WTC11 (cell line): ENCODE measurements at regions not wholly inside any gene's neighbourhood (a gene's known extent, or its start where the extent isn't known, plus 50 kb on each side); places are given as distances from the start of the nearest gene placed in this dataset.

Experiments used
- ATF1 ChIP-seq: sonication (generic); formaldehyde crosslinking; IDR thresholded peaks from 2 replicates; pipeline ENCODE4 v1.8.1; 2023; ENCODE audit warnings: mild to moderate bottlenecking, moderate library complexity, missing genetic modification reagents
- CREB1 ChIP-seq: sonication (generic); formaldehyde crosslinking; IDR thresholded peaks from 2 replicates; pipeline ENCODE4 v1.8.0; 2023; ENCODE audit warnings: mild to moderate bottlenecking, missing genetic modification reagents
- CTCF ChIP-seq: fragments of 200-600 bp; IDR thresholded peaks from 2 replicates; pipeline ENCODE4 v1.8.0; 2022; ENCODE audit warnings: antibody characterized with exemption
- FOXP1 ChIP-seq: sonication (generic); formaldehyde crosslinking; IDR thresholded peaks from 2 replicates; pipeline ENCODE4 v1.8.0; 2022; ENCODE audit warnings: missing genetic modification reagents, mild to moderate bottlenecking, moderate library complexity, borderline replicate concordance
- GABPB1 ChIP-seq: sonication (generic); formaldehyde crosslinking; IDR thresholded peaks from 2 replicates; pipeline ENCODE4 v1.8.1; 2023; ENCODE audit warnings: mild to moderate bottlenecking, missing genetic modification reagents
- HMGXB4 ChIP-seq: sonication (generic); formaldehyde crosslinking; IDR thresholded peaks from 2 replicates; pipeline ENCODE4 v1.8.1; 2023; ENCODE audit warnings: mild to moderate bottlenecking, moderate library complexity, missing genetic modification reagents
- IRF1 ChIP-seq: sonication (generic); formaldehyde crosslinking; IDR thresholded peaks from 2 replicates; pipeline ENCODE4 v1.8.0; 2023; ENCODE audit warnings: missing genetic modification reagents
- NFYB ChIP-seq: sonication (generic); formaldehyde crosslinking; conservative IDR thresholded peaks from 2 replicates; pipeline ENCODE4 v1.8.0; 2022; ENCODE audit warnings: low read depth, missing genetic modification reagents
- USF1 ChIP-seq: sonication (generic); formaldehyde crosslinking; IDR thresholded peaks from 2 replicates; pipeline ENCODE4 v1.8.0; 2022; ENCODE audit warnings: mild to moderate bottlenecking, missing genetic modification reagents
- USF2 ChIP-seq: sonication (generic); formaldehyde crosslinking; IDR thresholded peaks from 2 replicates; pipeline ENCODE4 v1.8.1; 2023; ENCODE audit warnings: mild to moderate bottlenecking, missing genetic modification reagents, moderate library complexity
- ZBTB43 ChIP-seq: sonication (generic); formaldehyde crosslinking; IDR thresholded peaks from 2 replicates; pipeline ENCODE4 v1.8.1; 2023; ENCODE audit warnings: mild to moderate bottlenecking, missing genetic modification reagents
- ZNF219 ChIP-seq: sonication (generic); formaldehyde crosslinking; IDR thresholded peaks from 2 replicates; pipeline ENCODE4 v1.8.0; 2023; ENCODE audit warnings: missing genetic modification reagents, mild to moderate bottlenecking, borderline replicate concordance
- ZNF512 ChIP-seq: sonication (generic); formaldehyde crosslinking; IDR thresholded peaks from 2 replicates; pipeline ENCODE4 v1.8.1; 2022; ENCODE audit warnings: missing genetic modification reagents, borderline replicate concordance

GRCh38 chr3:132788301-132788671 lies 66.1 kb upstream of the NPHP3 start:
- TF ChIP-seq NFYB (CRISPR knock-in tag) (no peak), FOXP1 (no peak), ZNF512 (no peak), ATF1 (CRISPR knock-in tag) (no peak), USF1 (CRISPR knock-in tag) (no peak), CTCF (no peak), GABPB1 (CRISPR knock-in tag) (no peak), HMGXB4 (no peak), ZBTB43 (CRISPR knock-in tag) (no peak), CREB1 (CRISPR knock-in tag) (no peak), USF2 (CRISPR knock-in tag) (no peak), IRF1 (CRISPR knock-in tag) (no peak), ZNF219 (CRISPR knock-in tag) (no peak)
